Fibroblast of the aortic adventitia (primary cell): ENCODE measurements at regions not wholly inside any gene's neighbourhood (a gene's known extent, or its start where the extent isn't known, plus 50 kb on each side); places are given as distances from the start of the nearest gene placed in this dataset.
A peak's percentile ranks its signal among the peaks of the same experiment; 100 is the strongest.
"Not testable (repeated sequence)": the region's sequence is repeated elsewhere in the genome, so short reads cannot be mapped to it uniquely, and the experiment has no call there.

Experiments
- DNase-seq: peaks from one replicate; pipeline ENCODE4 v3.0.0-alpha.2; 2010; ENCODE audit warnings: low read depth
- H3K4me3 ChIP-seq: 2 replicates; pipeline ENCODE4 v1.5.1; 2011; ENCODE audit warnings: low read depth, mild to moderate bottlenecking, control low read depth, low read length, moderate library complexity
- TF ChIP-seq, protein P1 (sequence below): IDR thresholded peaks from 2 replicates; pipeline ENCODE4 v1.5.1; 2011; ENCODE audit warnings: mild to moderate bottlenecking, low read length, control low read depth, inconsistent platforms; ENCODE audit not compliant: insufficient read depth

DNA sequence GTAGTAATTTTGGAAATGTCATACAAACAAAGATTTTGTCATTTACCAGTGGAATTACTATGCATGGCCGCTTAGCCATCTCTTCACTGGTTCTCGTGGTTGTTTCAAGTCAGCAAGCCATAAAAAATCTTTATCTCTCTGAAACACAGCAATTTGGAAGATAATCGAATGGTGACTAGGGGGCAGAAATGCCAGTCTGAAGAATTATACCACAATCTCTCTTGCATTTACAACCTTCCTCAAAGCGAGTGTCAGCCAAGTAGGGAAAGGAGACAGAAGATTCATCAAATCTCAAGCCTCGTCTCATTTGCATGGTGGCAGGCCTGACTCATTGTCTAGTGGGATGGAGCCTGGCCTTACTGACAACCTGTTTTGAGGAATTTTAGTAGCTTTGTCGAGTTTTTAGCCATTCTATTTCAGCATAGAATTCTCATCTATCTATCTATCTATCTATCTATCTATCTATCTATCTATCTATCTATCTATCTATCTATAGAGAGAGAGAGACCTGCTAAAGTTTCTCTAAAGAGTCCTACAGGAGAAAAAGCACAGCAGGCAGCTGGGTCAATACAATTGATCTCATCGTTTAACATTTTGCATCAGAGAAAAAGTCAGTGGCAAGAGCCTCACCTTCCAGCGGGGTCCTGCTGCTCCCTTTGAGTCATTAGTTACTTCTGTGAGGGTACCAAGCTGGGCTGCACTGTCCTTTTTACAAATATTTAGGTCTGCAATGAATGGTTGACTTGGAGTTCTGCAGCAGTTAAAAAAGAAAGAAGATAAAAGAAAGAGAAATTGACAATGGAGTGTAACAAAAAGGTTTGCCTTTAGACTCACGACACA is 572.8 kb downstream of the TFAP2A start:
- no peak for DNase-seq
- TF ChIP-seq, protein P1, sequence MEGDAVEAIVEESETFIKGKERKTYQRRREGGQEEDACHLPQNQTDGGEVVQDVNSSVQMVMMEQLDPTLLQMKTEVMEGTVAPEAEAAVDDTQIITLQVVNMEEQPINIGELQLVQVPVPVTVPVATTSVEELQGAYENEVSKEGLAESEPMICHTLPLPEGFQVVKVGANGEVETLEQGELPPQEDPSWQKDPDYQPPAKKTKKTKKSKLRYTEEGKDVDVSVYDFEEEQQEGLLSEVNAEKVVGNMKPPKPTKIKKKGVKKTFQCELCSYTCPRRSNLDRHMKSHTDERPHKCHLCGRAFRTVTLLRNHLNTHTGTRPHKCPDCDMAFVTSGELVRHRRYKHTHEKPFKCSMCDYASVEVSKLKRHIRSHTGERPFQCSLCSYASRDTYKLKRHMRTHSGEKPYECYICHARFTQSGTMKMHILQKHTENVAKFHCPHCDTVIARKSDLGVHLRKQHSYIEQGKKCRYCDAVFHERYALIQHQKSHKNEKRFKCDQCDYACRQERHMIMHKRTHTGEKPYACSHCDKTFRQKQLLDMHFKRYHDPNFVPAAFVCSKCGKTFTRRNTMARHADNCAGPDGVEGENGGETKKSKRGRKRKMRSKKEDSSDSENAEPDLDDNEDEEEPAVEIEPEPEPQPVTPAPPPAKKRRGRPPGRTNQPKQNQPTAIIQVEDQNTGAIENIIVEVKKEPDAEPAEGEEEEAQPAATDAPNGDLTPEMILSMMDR = no peak

DNA sequence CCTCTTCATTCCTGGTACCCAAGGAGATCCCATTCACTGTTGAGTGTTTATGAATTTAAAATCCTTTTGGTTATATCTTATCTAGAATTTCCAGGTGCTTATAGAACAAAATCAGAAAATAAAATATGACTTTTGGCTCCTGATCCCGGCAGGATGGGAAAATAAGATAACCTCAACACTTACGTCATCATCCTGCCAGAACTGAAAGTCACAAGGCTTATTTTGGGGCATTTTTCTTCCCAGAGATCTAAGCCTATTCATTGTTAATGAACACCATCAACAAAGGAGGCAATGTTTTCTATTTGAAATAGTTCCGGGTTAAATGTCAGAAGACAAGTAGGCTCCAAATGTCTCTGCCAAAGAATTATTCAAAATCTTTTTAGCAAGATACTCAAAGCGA is 580.6 kb downstream of the TFAP2A start:
- no peak overlapping the region for H3K4me3 ChIP-seq
- TF ChIP-seq, protein P1 = no peak
- peak; percentile 1 for DNase-seq

More for the DNA sequence above, 572.8 kb downstream of the TFAP2A start:
- H3K4me3 ChIP-seq = no peak overlapping the region

DNA sequence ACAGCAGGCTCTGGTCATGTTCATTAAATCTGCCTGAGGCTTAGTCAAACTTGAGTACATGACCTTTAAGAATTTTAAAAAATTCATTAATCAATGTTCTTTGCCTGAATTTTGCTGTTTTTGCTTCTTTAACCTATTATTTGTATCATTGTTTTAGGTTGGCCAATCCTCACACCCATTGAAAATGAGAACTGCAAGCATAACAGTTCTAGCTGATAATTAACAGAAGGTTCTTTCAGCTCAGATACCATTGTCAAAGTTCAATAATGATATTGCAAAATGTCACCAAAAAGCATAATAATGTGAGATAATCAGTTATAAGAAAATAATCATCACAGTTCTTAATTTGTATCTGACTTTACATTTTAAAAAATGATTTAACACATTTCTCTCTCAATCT is 583.1 kb downstream of the TFAP2A start:
- no peak overlapping the region for H3K4me3 ChIP-seq
- TF ChIP-seq, protein P1 = no peak
- DNase-seq = no peak

DNA sequence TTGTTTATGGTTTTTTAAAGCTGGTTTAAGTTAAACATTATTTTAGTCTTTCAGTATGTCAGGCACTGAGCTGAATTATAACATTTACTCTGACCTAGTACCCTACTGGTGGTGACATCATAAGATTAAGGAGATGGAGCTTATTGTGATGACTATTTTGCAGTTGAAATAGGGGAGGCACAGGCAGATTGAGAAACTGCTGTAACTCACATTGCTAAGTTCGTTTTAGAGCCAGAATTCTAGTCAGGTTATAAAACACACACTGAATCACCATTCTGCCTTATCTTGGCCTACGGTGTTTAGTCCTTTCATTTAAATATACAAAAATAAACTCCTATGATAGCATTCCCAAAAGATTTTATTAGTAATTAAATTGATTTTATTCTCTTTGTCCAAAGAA is 584.1 kb downstream of the TFAP2A start:
- TF ChIP-seq, protein P1 = no peak
- DNase-seq = peak; percentile 22

DNA sequence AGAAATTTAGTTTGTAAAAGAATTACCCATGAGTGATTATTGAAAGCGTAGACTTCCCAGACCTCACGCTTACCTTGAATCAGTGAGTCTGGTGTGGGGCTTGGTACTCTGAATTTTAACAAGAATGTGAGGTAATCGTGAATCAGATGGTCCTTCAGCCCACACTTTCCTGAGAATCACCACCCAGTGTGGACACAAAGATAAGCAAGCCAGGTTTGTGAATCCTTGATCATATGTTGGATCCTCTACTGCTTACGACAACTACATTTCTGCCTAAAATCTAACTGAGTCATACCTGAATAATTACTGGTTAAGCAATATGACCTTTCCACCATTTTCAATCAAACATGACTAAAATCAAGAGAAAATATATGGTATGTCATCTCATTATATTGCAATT is 589.3 kb downstream of the TFAP2A start:
- no peak for DNase-seq
- TF ChIP-seq, protein P1 = no peak
- H3K4me3 ChIP-seq = no peak overlapping the region

More for the DNA sequence above, 584.1 kb downstream of the TFAP2A start:
- H3K4me3 ChIP-seq = no peak overlapping the region

DNA sequence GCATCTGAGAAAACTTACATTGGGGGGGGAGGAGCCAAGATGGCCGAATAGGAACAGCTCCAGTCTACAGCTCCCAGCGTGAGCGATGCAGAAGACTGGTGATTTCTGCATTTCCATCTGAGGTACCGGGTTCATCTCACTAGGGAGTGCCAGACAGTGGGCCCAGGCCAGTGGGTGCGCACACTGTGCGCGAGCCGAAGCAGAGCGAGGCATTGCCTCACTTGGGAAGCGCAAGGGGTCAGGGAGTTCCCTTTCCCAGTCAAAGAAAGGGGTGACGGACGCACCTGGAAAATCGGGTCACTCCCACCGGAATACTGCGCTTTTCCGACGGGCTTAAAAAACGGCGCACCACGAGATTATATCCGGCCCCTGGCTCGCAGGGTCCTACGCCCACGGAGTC is 604.1 kb downstream of the TFAP2A start:
- H3K4me3 ChIP-seq, DNase-seq: not testable (repeated sequence)

DNA sequence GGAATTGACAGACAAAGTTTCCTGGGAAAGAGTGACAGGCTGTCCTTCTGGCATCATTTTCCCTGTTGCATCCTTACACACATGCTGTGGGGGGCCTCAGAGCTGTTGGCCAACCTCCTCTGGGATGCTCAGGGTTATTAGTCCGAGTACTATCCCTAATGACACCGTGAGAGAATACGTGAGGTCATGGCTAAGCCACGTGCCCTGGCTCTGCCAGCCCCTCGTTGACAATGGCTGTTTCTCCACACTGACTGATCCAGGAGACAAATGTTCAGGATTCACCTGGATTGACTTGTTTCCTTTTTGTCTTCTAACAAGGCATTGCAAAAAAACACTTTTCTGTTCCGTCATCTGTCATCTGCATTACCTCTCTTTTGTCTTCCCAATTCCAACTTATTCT is 604.6 kb downstream of the TFAP2A start:
- TF ChIP-seq, protein P1 = no peak
- no peak for DNase-seq
- H3K4me3 ChIP-seq = no peak overlapping the region
